ENCODE measurements at regions not wholly inside any gene's neighbourhood (a gene's known extent, or its start where the extent isn't known, plus 50 kb on each side); places are given as distances from the start of the nearest gene placed in this dataset.

- ChIA-PET POLR2A (no interaction called here), CTCF (interaction anchor here (1.7 to 2.4 kb wide), 2 partner anchors 9 to 14 kb away, joined by 5 to 8 read pairs; no protein-coding TSS in a partner anchor)
- TF ChIP-seq, protein P1, sequence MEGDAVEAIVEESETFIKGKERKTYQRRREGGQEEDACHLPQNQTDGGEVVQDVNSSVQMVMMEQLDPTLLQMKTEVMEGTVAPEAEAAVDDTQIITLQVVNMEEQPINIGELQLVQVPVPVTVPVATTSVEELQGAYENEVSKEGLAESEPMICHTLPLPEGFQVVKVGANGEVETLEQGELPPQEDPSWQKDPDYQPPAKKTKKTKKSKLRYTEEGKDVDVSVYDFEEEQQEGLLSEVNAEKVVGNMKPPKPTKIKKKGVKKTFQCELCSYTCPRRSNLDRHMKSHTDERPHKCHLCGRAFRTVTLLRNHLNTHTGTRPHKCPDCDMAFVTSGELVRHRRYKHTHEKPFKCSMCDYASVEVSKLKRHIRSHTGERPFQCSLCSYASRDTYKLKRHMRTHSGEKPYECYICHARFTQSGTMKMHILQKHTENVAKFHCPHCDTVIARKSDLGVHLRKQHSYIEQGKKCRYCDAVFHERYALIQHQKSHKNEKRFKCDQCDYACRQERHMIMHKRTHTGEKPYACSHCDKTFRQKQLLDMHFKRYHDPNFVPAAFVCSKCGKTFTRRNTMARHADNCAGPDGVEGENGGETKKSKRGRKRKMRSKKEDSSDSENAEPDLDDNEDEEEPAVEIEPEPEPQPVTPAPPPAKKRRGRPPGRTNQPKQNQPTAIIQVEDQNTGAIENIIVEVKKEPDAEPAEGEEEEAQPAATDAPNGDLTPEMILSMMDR (IDR thresholded peaks at IDR 0.05; ENCODE audit: insufficient read depth, low read length, missing control alignments): no peak
- DNase-seq (ENCODE audit: low read depth, low spot score): no peak
- H3K4me3 ChIP-seq (ENCODE audit: low read depth, low read length): no peak overlapping the region
Observed at GRCh38 chr9:113690055-113690740, 185.9 kb upstream of the ZNF618 start.

DNA sequence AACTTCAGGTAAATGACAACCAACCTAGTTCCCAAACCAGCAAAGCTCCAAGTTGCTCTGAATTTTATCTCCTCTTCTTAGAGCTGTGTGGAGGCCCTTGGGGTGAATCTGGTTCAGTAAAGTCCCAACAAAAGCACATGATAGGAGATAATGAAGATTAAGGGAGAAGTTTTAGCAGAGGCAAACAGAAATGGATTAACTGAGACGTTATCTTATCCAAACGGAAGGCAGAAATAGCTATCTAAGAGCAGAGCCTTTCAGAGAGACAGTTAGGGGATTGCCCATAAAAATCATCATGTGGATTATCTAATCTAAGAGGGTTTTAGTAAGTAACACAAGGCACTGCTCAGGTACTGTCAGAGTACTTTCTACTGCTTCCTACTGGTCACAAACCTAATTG lies 183.9 kb upstream of the ZNF618 start:
- H3K4me3 ChIP-seq (ENCODE audit: low read depth, low read length): no peak overlapping the region
- TF ChIP-seq, protein P1 (IDR thresholded peaks at IDR 0.05; ENCODE audit: insufficient read depth, low read length, missing control alignments): no peak
- no peak for DNase-seq (ENCODE audit: low read depth, low spot score)
- ChIA-PET POLR2A (no interaction called here), CTCF (no interaction called here)

DNA sequence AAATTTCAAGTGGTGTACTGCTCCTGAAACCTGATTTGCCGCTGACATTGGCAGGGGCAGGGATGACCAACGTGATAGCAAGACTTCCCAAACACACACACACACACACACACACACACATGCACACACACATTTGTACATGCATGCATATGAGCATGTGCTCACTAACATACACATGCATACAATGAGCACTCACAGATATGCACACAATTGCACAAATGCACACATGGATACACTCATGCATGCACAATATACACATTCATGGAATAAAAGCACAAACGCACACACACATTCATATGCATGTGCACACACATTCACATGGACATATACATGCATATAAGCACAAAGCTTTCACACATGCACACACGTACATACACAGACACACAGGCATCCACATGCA lies 181.2 kb upstream of the ZNF618 start:
- CTCF ChIA-PET: interaction anchor here (0.9 kb wide), 1 partner anchor 12 kb away, joined by 3 read pairs; no protein-coding TSS in a partner anchor
- POLR2A ChIA-PET: no interaction called here
- TF ChIP-seq, protein P1 (IDR thresholded peaks at IDR 0.05; ENCODE audit: insufficient read depth, low read length, missing control alignments): no peak
- no peak overlapping the region for H3K4me3 ChIP-seq (ENCODE audit: low read depth, low read length)
- no peak for DNase-seq (ENCODE audit: low read depth, low spot score)

DNA sequence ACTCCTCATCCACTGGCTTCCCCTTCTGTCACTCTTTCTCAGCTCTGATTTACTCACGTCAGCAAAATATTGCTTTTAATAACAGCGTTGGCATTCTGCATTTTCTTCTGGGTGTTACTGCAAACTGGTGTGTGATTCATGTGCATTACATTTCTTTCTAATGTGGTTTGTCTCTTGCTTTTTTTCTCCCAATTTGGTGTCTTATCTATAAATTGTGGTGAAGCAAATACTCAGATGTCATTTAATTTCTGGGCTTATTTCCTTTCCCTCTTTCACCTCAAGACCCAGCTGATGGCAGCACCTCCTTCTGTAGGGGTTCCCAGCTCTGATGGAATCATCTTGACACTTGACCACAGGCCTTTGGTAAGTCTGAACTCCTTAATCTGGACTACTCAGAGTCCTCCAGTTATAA lies 180.7 kb upstream of the ZNF618 start:
- no peak overlapping the region for H3K4me3 ChIP-seq (ENCODE audit: low read depth, low read length)
- ChIA-PET POLR2A (no interaction called here), CTCF (interaction anchor here (1.1 kb wide), 1 partner anchor 11 kb away, joined by 5 read pairs; no protein-coding TSS in a partner anchor)
- TF ChIP-seq, protein P1 (IDR thresholded peaks at IDR 0.05; ENCODE audit: insufficient read depth, low read length, missing control alignments): no peak
- no peak for DNase-seq (ENCODE audit: low read depth, low spot score)

DNA sequence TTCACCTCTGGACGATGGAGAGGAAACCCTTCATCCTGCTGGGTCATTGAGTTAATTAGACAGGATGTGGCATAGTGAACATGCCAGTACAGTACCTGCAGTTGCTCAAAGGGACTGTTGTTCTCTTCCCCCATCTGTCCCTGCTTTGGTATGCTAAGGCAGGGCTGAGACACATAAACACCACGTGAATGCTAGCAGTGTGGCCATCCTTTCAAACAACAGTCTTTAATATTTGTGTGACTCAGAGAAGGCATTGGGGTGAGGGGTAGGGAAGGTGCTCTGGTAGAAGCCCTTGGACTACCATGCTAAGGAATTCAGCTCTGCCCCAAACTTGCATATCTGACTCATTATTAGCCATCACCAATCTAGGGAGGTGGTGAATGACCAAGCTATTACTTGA lies 180.2 kb upstream of the ZNF618 start:
- CTCF ChIA-PET: interaction anchor here (1.1 kb wide), 1 partner anchor 12 kb away, joined by 5 read pairs; no protein-coding TSS in a partner anchor
- DNase-seq (ENCODE audit: low read depth, low spot score): no peak
- H3K4me3 ChIP-seq (ENCODE audit: low read depth, low read length): no peak overlapping the region
- POLR2A ChIA-PET: no interaction called here
- TF ChIP-seq, protein P1 (IDR thresholded peaks at IDR 0.05; ENCODE audit: insufficient read depth, low read length, missing control alignments): no peak

DNA sequence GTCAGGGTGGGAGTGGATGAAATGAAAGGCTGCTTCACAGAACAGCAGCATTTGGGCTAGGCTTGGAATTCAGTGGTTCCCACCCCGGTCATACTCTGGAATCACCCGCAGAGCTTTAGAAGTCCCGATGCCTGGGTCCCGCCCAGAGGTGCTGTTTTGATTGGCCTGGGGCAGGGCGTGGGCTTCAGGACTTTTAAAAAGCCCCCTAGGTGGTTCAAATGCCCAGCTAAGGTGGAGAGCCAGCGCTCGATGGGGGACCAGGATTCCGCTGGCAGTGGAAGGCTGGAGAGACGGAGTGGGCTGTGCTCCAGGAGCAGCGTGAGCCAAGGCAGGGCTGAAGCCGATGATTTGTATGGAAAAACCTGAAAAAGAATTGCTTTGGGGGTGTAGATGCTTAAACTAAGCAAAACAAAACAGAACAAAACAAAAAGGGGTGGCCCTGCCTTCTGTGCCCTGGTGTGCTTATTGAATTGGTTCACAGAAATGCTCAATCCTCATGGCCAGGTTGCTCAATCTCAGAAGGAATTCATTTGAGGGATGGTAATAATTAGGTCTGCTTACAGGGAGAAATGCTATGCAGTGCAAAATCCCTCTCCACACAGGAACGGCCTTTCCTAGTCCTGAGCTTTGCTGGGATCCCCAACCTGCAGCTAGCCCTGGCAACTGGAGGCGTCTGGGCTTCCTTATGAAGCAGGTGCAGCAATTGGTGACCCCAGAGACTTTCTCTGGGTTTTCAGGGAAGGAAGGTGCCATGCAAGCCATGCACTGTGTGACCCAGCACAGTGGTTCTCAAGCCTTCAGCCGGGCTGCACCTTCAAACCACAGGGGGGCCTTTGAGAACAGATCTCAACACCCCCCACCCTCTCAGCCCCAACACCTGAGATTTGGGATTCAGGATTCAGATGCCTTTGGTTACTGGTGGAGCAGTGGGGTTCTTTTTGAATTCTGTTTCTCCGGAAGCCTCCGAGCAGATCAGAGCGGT lies 174.0 kb upstream of the ZNF618 start:
- H3K4me3 ChIP-seq (ENCODE audit: low read depth, low read length): no peak overlapping the region
- ChIA-PET CTCF (interaction anchor here (1.0 kb wide), 1 partner anchor 20 kb away, joined by 3 read pairs; no protein-coding TSS in a partner anchor), POLR2A (no interaction called here)
- no peak for DNase-seq (ENCODE audit: low read depth, low spot score)
- TF ChIP-seq, protein P1 (IDR thresholded peaks at IDR 0.05; ENCODE audit: insufficient read depth, low read length, missing control alignments): no peak

Measured in AG04449 (cell line).